Body of pancreas (tissue), 4 donors: ENCODE measurements at regions not wholly inside any gene's neighbourhood (a gene's known extent, or its start where the extent isn't known, plus 50 kb on each side); places are given as distances from the start of the nearest gene placed in this dataset.

Experiments used
- CTCF ChIP-seq, 7 experiments: fragments of 450-650 bp in 4 of 7; fragments of 200-600 bp in 3 of 7; sonication (generic) in 3 of 7; IDR thresholded peaks; one replicate each; pipeline ENCODE4 v1.5.1; 2016 to 2019; ENCODE audit warnings: antibody characterized with exemption in 7 of 7
- POLR2A ChIP-seq, 3 donors: fragments of 450-650 bp; IDR thresholded peaks; one replicate each; pipeline ENCODE4 v1.6.1; 2016; ENCODE audit warnings: antibody characterized with exemption in 3 of 3, mild to moderate bottlenecking in 2 of 3

- TF ChIP-seq CTCF (IDR thresholded peaks at IDR 0.05): no peak
- no peak for TF ChIP-seq POLR2A (IDR thresholded peaks at IDR 0.05)
Observed at GRCh38 chr12:97951239-97951638, 488.6 kb downstream of the RMST start.
